Epithelial cell of proximal tubule (primary cell): ENCODE measurements at regions not wholly inside any gene's neighbourhood (a gene's known extent, or its start where the extent isn't known, plus 50 kb on each side); places are given as distances from the start of the nearest gene placed in this dataset.
"Not testable (repeated sequence)": the region's sequence is repeated elsewhere in the genome, so short reads cannot be mapped to it uniquely, and the experiment has no call there.

Experiments used
- DNase-seq: peaks from one replicate; pipeline ENCODE4 v3.0.0-alpha.2; 2011; ENCODE audit warnings: low read depth
- H3K4me3 ChIP-seq: 2 replicates; pipeline ENCODE4 v1.5.1; 2011; ENCODE audit warnings: low read depth, mild to moderate bottlenecking, low read length
- CTCF ChIP-seq: conservative IDR thresholded peaks from 2 replicates; pipeline ENCODE4 v1.5.1; 2012; ENCODE audit warnings: low read depth, mild to moderate bottlenecking, low read length

- no peak for DNase-seq
- TF ChIP-seq CTCF: no peak
- no peak overlapping the region for H3K4me3 ChIP-seq
These were observed 120.2 kb downstream of the SLC35B3 start for GRCh38 chr6:8315154-8315553.

GRCh38 chr6:8301502-8301901 is 133.8 kb downstream of the SLC35B3 start:
- no peak for DNase-seq
- TF ChIP-seq CTCF: no peak
- no peak overlapping the region for H3K4me3 ChIP-seq

DNA sequence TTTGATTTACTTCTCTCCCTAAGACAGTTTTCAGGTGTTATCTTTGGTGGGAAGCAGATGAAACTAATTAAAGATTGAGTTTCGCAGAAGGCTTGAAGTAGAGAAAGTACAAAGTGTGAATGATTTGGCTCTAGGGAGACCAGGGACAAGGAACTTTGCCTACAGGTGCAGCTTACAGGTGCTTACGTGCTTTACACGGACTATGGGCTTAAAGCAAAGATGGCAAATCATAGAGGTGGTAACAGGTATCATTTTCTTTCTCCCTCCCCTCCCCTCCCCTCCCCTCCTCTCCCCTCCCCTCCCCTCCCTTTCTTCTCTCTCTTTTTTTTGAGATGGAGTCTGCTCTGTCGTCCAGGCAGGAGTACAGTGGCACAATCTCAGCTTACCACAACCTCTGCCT is 136.3 kb downstream of the SLC35B3 start:
- H3K4me3 ChIP-seq: no peak overlapping the region
- DNase-seq: no peak
- no peak for TF ChIP-seq CTCF

DNA sequence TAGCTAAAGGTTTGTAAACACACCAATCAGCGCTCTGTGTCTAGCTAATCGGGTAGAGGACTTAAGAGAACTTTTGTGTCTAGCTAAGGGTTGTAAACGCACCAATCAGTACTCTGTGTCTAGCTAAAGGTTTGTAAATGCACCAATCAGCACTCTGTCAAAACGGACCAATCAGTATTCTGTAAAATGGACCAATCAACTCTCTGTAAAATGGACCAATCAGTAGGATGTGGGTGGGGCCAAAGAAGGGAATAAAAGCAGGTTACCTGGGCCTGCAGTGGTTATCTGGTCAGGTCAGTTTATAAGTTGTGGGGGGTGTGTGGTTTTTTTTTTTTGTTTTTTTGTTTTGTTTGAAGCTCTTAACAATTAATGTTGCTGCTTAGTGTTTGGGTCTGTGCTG is 152.4 kb downstream of the SLC35B3 start:
- not testable (repeated sequence) for DNase-seq

GRCh38 chr6:8282380-8282779 is 153.0 kb downstream of the SLC35B3 start:
- no peak overlapping the region for H3K4me3 ChIP-seq
- TF ChIP-seq CTCF: no peak
- no peak for DNase-seq

More for the DNA sequence above, 152.4 kb downstream of the SLC35B3 start:
- not testable (repeated sequence) for H3K4me3 ChIP-seq

- H3K4me3 ChIP-seq: no peak overlapping the region
- TF ChIP-seq CTCF: no peak
- DNase-seq: no peak
These were observed 156.1 kb downstream of the SLC35B3 start for GRCh38 chr6:8279041-8279805.

DNA sequence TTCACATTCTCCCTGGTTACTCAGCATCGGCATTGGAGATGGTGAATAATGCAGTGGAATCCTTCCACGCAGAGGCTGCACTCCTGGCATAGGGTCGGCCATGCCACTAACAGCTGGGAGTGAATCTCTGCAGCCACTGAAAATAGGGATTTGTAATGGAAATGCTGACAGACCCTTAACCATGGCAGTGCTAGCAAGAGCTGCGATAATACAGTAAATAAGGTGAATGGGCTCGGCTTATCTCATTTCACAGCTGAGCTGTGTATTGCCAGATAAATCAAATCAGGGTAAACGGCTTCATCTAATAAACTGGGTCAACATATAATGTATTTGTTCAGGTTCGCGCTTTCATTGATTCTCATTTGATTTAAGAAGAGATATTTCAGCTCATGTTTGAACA is 156.8 kb downstream of the SLC35B3 start:
- no peak overlapping the region for H3K4me3 ChIP-seq
- DNase-seq: no peak
- TF ChIP-seq CTCF: no peak
